ENCODE measurements at regions not wholly inside any gene's neighbourhood (a gene's known extent, or its start where the extent isn't known, plus 50 kb on each side); places are given as distances from the start of the nearest gene placed in this dataset.

DNA sequence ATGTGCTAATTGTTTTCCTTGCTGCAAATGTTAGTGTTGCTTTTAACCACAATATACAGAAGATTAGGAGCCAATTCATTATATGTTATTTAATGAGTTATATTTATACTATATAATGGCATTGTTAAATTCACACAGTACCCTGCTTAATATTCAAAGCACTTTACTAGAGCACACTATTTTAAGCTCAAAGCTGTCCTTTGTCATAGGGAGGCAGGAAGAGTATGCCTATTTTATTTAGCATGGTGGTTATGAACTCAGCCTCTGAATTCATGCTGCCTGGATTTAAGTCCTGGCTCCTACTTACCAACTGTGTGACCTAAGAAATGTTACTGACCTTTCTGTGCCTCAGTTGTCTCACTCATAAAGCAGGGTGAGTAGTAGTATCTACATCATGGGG is 80.5 kb downstream of the FASTKD2 start:
- H3K9me3 ChIP-seq (replicated peaks; ENCODE audit: low read length) = no peaks in the 10 kb centered on the region
- H3K27me3 ChIP-seq (ENCODE audit: control insufficient read depth, insufficient read depth, low read length) = no peaks in the 10 kb centered on the region
- no peak overlapping the region for H3K4me3 ChIP-seq (ENCODE audit: low read length)
- H3K4me1 ChIP-seq (ENCODE audit: control insufficient read depth, insufficient read depth, low read length) = no peaks in the 10 kb centered on the region
- H3K4me2 ChIP-seq (ENCODE audit: low read length) = no peak overlapping the region
- H3K9ac ChIP-seq (ENCODE audit: low read depth, low read length) = no peak overlapping the region
- no peaks in the 10 kb centered on the region for H3K36me3 ChIP-seq (ENCODE audit: insufficient read depth, low read length)

DNA sequence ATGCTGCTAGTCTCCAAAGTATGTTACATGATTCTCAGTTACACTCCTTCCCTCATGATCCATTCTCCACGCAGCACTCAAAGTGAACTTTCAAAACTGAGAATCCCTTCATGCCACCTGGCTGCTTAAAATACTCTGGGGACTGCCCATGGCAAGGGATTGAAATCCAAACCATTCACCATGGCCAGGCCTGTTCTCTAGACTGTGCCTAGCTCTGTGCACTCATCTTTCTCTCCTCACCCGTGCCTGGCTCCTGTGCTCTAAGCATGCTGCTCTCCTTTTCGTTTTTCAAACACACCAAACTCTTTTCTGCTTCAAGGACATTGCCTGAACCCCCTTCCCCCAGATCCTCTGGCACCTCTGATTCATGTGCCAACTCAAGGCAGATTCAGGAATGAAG is 80.9 kb downstream of the FASTKD2 start:
- Histone ChIP-seq H3K4me1 (ENCODE audit: control insufficient read depth, insufficient read depth, low read length) (no peaks in the 10 kb centered on the region), H3K4me3 (ENCODE audit: low read length) (no peak overlapping the region), H3K9ac (ENCODE audit: low read depth, low read length) (no peak overlapping the region), H3K4me2 (ENCODE audit: low read length) (no peak overlapping the region), H3K36me3 (ENCODE audit: insufficient read depth, low read length) (no peaks in the 10 kb centered on the region), H3K9me3 (replicated peaks; ENCODE audit: low read length) (no peaks in the 10 kb centered on the region), H3K27me3 (ENCODE audit: control insufficient read depth, insufficient read depth, low read length) (no peaks in the 10 kb centered on the region)

- no peak overlapping the region for H3K9ac ChIP-seq (ENCODE audit: low read depth, low read length)
- no peaks in the 10 kb centered on the region for H3K4me1 ChIP-seq (ENCODE audit: control insufficient read depth, insufficient read depth, low read length)
- H3K36me3 ChIP-seq (ENCODE audit: insufficient read depth, low read length) = no peaks in the 10 kb centered on the region
- H3K9me3 ChIP-seq (replicated peaks; ENCODE audit: low read length) = no peaks in the 10 kb centered on the region
- H3K4me2 ChIP-seq (ENCODE audit: low read length) = no peak overlapping the region
- H3K27me3 ChIP-seq (ENCODE audit: control insufficient read depth, insufficient read depth, low read length) = no peaks in the 10 kb centered on the region
- H3K4me3 ChIP-seq (ENCODE audit: low read length) = no peak overlapping the region
These were observed 81.8 kb downstream of the FASTKD2 start for GRCh38 chr2:206846981-206847834.

GRCh38 chr2:206850369-206850768 is 85.0 kb downstream of the FASTKD2 start:
- Histone ChIP-seq H3K4me2 (ENCODE audit: low read length) (no peak overlapping the region), H3K4me3 (ENCODE audit: low read length) (no peak overlapping the region)

DNA sequence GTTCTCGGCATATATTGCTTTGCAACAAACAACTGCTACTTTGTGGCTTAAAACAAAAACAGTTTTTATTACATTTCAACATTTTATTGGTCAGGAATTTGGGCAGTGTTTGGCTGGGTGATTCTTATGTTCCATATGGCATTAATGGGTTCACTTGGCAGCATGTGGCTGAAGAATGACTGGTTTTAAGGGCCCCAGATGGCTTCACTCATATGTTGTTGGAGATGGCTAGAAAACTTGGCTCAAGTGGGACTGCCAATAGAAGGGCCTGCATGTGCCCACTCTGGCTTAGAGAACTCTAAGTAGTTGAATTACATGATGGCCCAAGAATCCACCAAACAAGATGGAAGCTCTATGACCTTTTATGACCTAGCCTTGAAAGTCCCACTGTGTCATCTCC is 86.1 kb downstream of the FASTKD2 start:
- Histone ChIP-seq H3K27me3 (ENCODE audit: control insufficient read depth, insufficient read depth, low read length) (no peaks in the 10 kb centered on the region), H3K4me1 (ENCODE audit: control insufficient read depth, insufficient read depth, low read length) (peaks cover 6% of the 10 kb centered on the region), H3K4me2 (ENCODE audit: low read length) (no peak overlapping the region), H3K9me3 (replicated peaks; ENCODE audit: low read length) (no peaks in the 10 kb centered on the region), H3K4me3 (ENCODE audit: low read length) (no peak overlapping the region), H3K36me3 (ENCODE audit: insufficient read depth, low read length) (no peaks in the 10 kb centered on the region), H3K9ac (ENCODE audit: low read depth, low read length) (no peak overlapping the region)

More at GRCh38 chr2:206850369-206850768, 85.0 kb downstream of the FASTKD2 start:
- H3K36me3 ChIP-seq (ENCODE audit: insufficient read depth, low read length) = no peaks in the 10 kb centered on the region
- H3K27me3 ChIP-seq (ENCODE audit: control insufficient read depth, insufficient read depth, low read length) = no peaks in the 10 kb centered on the region
- H3K9me3 ChIP-seq (replicated peaks; ENCODE audit: low read length) = no peaks in the 10 kb centered on the region
- H3K4me1 ChIP-seq (ENCODE audit: control insufficient read depth, insufficient read depth, low read length) = no peaks in the 10 kb centered on the region
- H3K9ac ChIP-seq (ENCODE audit: low read depth, low read length) = no peak overlapping the region

GRCh38 chr2:206853915-206854314 is 85.4 kb upstream of the CPO start:
- no peaks in the 10 kb centered on the region for H3K9me3 ChIP-seq (replicated peaks; ENCODE audit: low read length)
- no peaks in the 10 kb centered on the region for H3K36me3 ChIP-seq (ENCODE audit: insufficient read depth, low read length)
- H3K27me3 ChIP-seq (ENCODE audit: control insufficient read depth, insufficient read depth, low read length) = no peaks in the 10 kb centered on the region
- no peak overlapping the region for H3K4me3 ChIP-seq (ENCODE audit: low read length)
- no peak overlapping the region for H3K9ac ChIP-seq (ENCODE audit: low read depth, low read length)
- no peak overlapping the region for H3K4me2 ChIP-seq (ENCODE audit: low read length)
- H3K4me1 ChIP-seq (ENCODE audit: control insufficient read depth, insufficient read depth, low read length) = peaks cover 11% of the 10 kb centered on the region

- no peaks in the 10 kb centered on the region for H3K27me3 ChIP-seq (ENCODE audit: control insufficient read depth, insufficient read depth, low read length)
- H3K4me2 ChIP-seq (ENCODE audit: low read length) = peak overlapping the region; percentile 19
- no peak overlapping the region for H3K9ac ChIP-seq (ENCODE audit: low read depth, low read length)
- H3K9me3 ChIP-seq (replicated peaks; ENCODE audit: low read length) = no peaks in the 10 kb centered on the region
- peaks cover 11% of the 10 kb centered on the region for H3K4me1 ChIP-seq (ENCODE audit: control insufficient read depth, insufficient read depth, low read length)
- H3K4me3 ChIP-seq (ENCODE audit: low read length) = no peak overlapping the region
- no peaks in the 10 kb centered on the region for H3K36me3 ChIP-seq (ENCODE audit: insufficient read depth, low read length)
These were observed 83.5 kb upstream of the CPO start for GRCh38 chr2:206855585-206856433.

- no peak overlapping the region for H3K4me3 ChIP-seq (ENCODE audit: low read length)
- H3K4me2 ChIP-seq (ENCODE audit: low read length) = peak overlapping the region; percentile 19
These were observed 82.8 kb upstream of the CPO start for GRCh38 chr2:206856513-206856912.

GRCh38 chr2:206858687-206859329 is 80.5 kb upstream of the CPO start:
- Histone ChIP-seq H3K9ac (ENCODE audit: low read depth, low read length) (no peak overlapping the region), H3K27me3 (ENCODE audit: control insufficient read depth, insufficient read depth, low read length) (no peaks in the 10 kb centered on the region), H3K4me2 (ENCODE audit: low read length) (no peak overlapping the region), H3K4me3 (ENCODE audit: low read length) (no peak overlapping the region), H3K4me1 (ENCODE audit: control insufficient read depth, insufficient read depth, low read length) (peaks cover 11% of the 10 kb centered on the region), H3K36me3 (ENCODE audit: insufficient read depth, low read length) (no peaks in the 10 kb centered on the region), H3K9me3 (replicated peaks; ENCODE audit: low read length) (no peaks in the 10 kb centered on the region)

More at GRCh38 chr2:206856513-206856912, 82.8 kb upstream of the CPO start:
- H3K36me3 ChIP-seq (ENCODE audit: insufficient read depth, low read length) = no peaks in the 10 kb centered on the region
- H3K4me1 ChIP-seq (ENCODE audit: control insufficient read depth, insufficient read depth, low read length) = peaks cover 11% of the 10 kb centered on the region
- H3K9ac ChIP-seq (ENCODE audit: low read depth, low read length) = no peak overlapping the region
- no peaks in the 10 kb centered on the region for H3K9me3 ChIP-seq (replicated peaks; ENCODE audit: low read length)
- H3K27me3 ChIP-seq (ENCODE audit: control insufficient read depth, insufficient read depth, low read length) = no peaks in the 10 kb centered on the region

- H3K9ac ChIP-seq (ENCODE audit: low read depth, low read length) = no peak overlapping the region
- H3K4me2 ChIP-seq (ENCODE audit: low read length) = no peak overlapping the region
- H3K4me3 ChIP-seq (ENCODE audit: low read length) = no peak overlapping the region
- H3K9me3 ChIP-seq (replicated peaks; ENCODE audit: low read length) = no peaks in the 10 kb centered on the region
- H3K36me3 ChIP-seq (ENCODE audit: insufficient read depth, low read length) = no peaks in the 10 kb centered on the region
- peaks cover 11% of the 10 kb centered on the region for H3K4me1 ChIP-seq (ENCODE audit: control insufficient read depth, insufficient read depth, low read length)
- H3K27me3 ChIP-seq (ENCODE audit: control insufficient read depth, insufficient read depth, low read length) = no peaks in the 10 kb centered on the region
These were observed 80.0 kb upstream of the CPO start for GRCh38 chr2:206859330-206859739.

- Histone ChIP-seq H3K9ac (ENCODE audit: low read depth, low read length) (no peak overlapping the region), H3K4me2 (ENCODE audit: low read length) (no peak overlapping the region), H3K4me1 (ENCODE audit: control insufficient read depth, insufficient read depth, low read length) (no peaks in the 10 kb centered on the region), H3K27me3 (ENCODE audit: control insufficient read depth, insufficient read depth, low read length) (no peaks in the 10 kb centered on the region), H3K9me3 (replicated peaks; ENCODE audit: low read length) (no peaks in the 10 kb centered on the region), H3K4me3 (ENCODE audit: low read length) (no peak overlapping the region), H3K36me3 (ENCODE audit: insufficient read depth, low read length) (no peaks in the 10 kb centered on the region)
These were observed 76.1 kb upstream of the CPO start for GRCh38 chr2:206863196-206863595.

All from skeletal muscle satellite cell (primary cell).